Mesenchymal stem cell (in vitro differentiated cells and primary cell): ENCODE measurements at regions not wholly inside any gene's neighbourhood (a gene's known extent, or its start where the extent isn't known, plus 50 kb on each side); places are given as distances from the start of the nearest gene placed in this dataset.
"Not testable (repeated sequence)": the region's sequence is repeated elsewhere in the genome, so short reads cannot be mapped to it uniquely, and the experiment has no call there.

Source experiments
- DNase-seq: peaks from one replicate; pipeline ENCODE4 v3.0.0-alpha.2; 2013
- H2AFZ ChIP-seq: one replicate; pipeline ENCODE4 v1.6.1; 2013; ENCODE audit warnings: low read depth, mild to moderate bottlenecking, control low read depth, inconsistent platforms, low read length, moderate library complexity
- H2AK5ac ChIP-seq: 2 replicates; pipeline ENCODE4 v1.6.1; 2013; ENCODE audit warnings: low read length, moderate library complexity, mild to moderate bottlenecking, inconsistent platforms; ENCODE audit not compliant: severe bottlenecking
- H2BK120ac ChIP-seq: one replicate; pipeline ENCODE4 v1.6.1; 2013; ENCODE audit warnings: low read depth, mild to moderate bottlenecking, inconsistent platforms, low read length, moderate library complexity
- H2BK12ac ChIP-seq, 2 experiments: one replicate each; pipeline ENCODE4 v1.6.1; 2013; ENCODE audit warnings: inconsistent platforms in 2 of 2, low read length in 2 of 2, mild to moderate bottlenecking in 2 of 2, moderate library complexity in 2 of 2, control low read depth in 1 of 2
- H2BK15ac ChIP-seq: one replicate; pipeline ENCODE4 v1.6.1; 2013; ENCODE audit warnings: mild to moderate bottlenecking, low read depth, inconsistent platforms; ENCODE audit not compliant: poor library complexity, severe bottlenecking
- H2BK5ac ChIP-seq: 2 replicates; pipeline ENCODE4 v1.6.1; 2013; ENCODE audit warnings: low read depth, mild to moderate bottlenecking, low read length, control low read depth, inconsistent platforms; ENCODE audit not compliant: poor library complexity, severe bottlenecking
- H3K14ac ChIP-seq, 2 experiments: one replicate each; pipeline ENCODE4 v1.6.1; 2013; ENCODE audit warnings: inconsistent platforms in 2 of 2, low read length in 2 of 2, control low read depth in 1 of 2, mild to moderate bottlenecking in 1 of 2, moderate library complexity in 1 of 2
- H3K18ac ChIP-seq, 2 experiments: one replicate each; pipeline ENCODE4 v1.6.1; 2013; ENCODE audit warnings: inconsistent platforms in 2 of 2, low read length in 2 of 2, control low read depth in 1 of 2, low read depth in 1 of 2, mild to moderate bottlenecking in 1 of 2
- H3K23ac ChIP-seq, 2 experiments: one replicate each; pipeline ENCODE4 v1.6.1; 2013; ENCODE audit warnings: inconsistent platforms in 2 of 2, low read length in 2 of 2, mild to moderate bottlenecking in 2 of 2, moderate library complexity in 2 of 2, control low read depth in 1 of 2
- H3K27ac ChIP-seq: 2 replicates; pipeline ENCODE4 v1.5.1; 2013; ENCODE audit warnings: mild to moderate bottlenecking, moderate library complexity, low read length, control low read depth, inconsistent platforms; ENCODE audit not compliant: poor library complexity, severe bottlenecking
- H3K27me3 ChIP-seq, 2 experiments: 2 replicates each; pipeline versions ENCODE4 v1.6.1 to v1.7.0; 2013; ENCODE audit warnings: low read length in 2 of 2, mild to moderate bottlenecking in 2 of 2, moderate library complexity in 2 of 2, control low read depth in 1 of 2, inconsistent platforms in 1 of 2; ENCODE audit not compliant: control insufficient read depth in 1 of 2, insufficient read depth in 1 of 2
- H3K36me3 ChIP-seq, 2 experiments: 2 replicates each; pipeline versions ENCODE4 v1.6.1 to v1.7.0; 2013; ENCODE audit warnings: low read length in 2 of 2, control low read depth in 1 of 2, inconsistent platforms in 1 of 2, low read depth in 1 of 2, mild to moderate bottlenecking in 1 of 2; ENCODE audit not compliant: insufficient read depth in 2 of 2, control insufficient read depth in 1 of 2
- H3K4ac ChIP-seq, 2 experiments: one replicate each; pipeline ENCODE4 v1.6.1; 2013; ENCODE audit warnings: inconsistent platforms in 2 of 2, low read length in 2 of 2, mild to moderate bottlenecking in 2 of 2, moderate library complexity in 2 of 2, control low read depth in 1 of 2, low read depth in 1 of 2
- H3K4me1 ChIP-seq: 2 replicates; pipeline ENCODE4 v1.6.1; 2013; ENCODE audit warnings: low read depth, low read length, control low read depth; ENCODE audit not compliant: control insufficient read depth, insufficient read depth
- H3K4me2 ChIP-seq: 2 replicates; pipeline ENCODE4 v1.6.1; 2013; ENCODE audit warnings: low read length, mild to moderate bottlenecking, inconsistent platforms; ENCODE audit not compliant: poor library complexity, severe bottlenecking
- H3K4me3 ChIP-seq, 2 experiments: 2 replicates each; pipeline versions ENCODE4 v1.5.1 to v1.7.0; 2013; ENCODE audit warnings: low read length in 2 of 2, mild to moderate bottlenecking in 2 of 2, control low read depth in 1 of 2, low read depth in 1 of 2; ENCODE audit not compliant: insufficient read depth in 1 of 2
- H3K79me1 ChIP-seq: replicated peaks from 2 replicates; pipeline ENCODE4 v1.6.1; 2013; ENCODE audit warnings: mild to moderate bottlenecking, control low read depth, low read length, inconsistent platforms; ENCODE audit not compliant: poor library complexity, severe bottlenecking
- H3K9ac ChIP-seq: 2 replicates; pipeline ENCODE4 v1.7.0; 2013; ENCODE audit warnings: mild to moderate bottlenecking, low read length, moderate library complexity
- H3K9me3 ChIP-seq: 2 replicates; pipeline ENCODE4 v1.7.0; 2013; ENCODE audit warnings: mild to moderate bottlenecking, low read length; ENCODE audit not compliant: control insufficient read depth
- H4K8ac ChIP-seq: one replicate; pipeline ENCODE4 v1.6.1; 2013; ENCODE audit warnings: inconsistent platforms, mild to moderate bottlenecking, low read length, moderate library complexity
- H4K91ac ChIP-seq: one replicate; pipeline ENCODE4 v1.6.1; 2013; ENCODE audit warnings: mild to moderate bottlenecking, low read length, inconsistent platforms
- WGBS: methylation state at CpG from one replicate; pipeline ENCODE4 v1.1.7; 2013; ENCODE audit warnings: mixed read lengths; 5-methylcytosine and 5-hydroxymethylcytosine counted together

- H2AK5ac ChIP-seq = no peak overlapping the region
- H2BK15ac ChIP-seq = peak overlapping the region; percentile 98
- H3K27ac ChIP-seq = no peak overlapping the region
- H3K27me3 ChIP-seq = no peaks in the 10 kb centered on the region
- no peak overlapping the region for H3K4me2 ChIP-seq
- H3K9ac ChIP-seq = no peak overlapping the region
- no peaks in the 10 kb centered on the region for H3K36me3 ChIP-seq
- DNase-seq = peak; percentile 80
- peak overlapping the region in 1 of 2 experiments; percentile 47 for H3K18ac ChIP-seq
- no peak overlapping the region for H2BK120ac ChIP-seq
- no peak overlapping the region for H3K14ac ChIP-seq
- no peak overlapping the region for H3K4me3 ChIP-seq
- peak overlapping the region in 1 of 2 experiments; percentile 71 for H2BK12ac ChIP-seq
- no peaks in the 10 kb centered on the region for H3K79me1 ChIP-seq
- H3K9me3 ChIP-seq = no peaks in the 10 kb centered on the region
- H3K4ac ChIP-seq = no peak overlapping the region
- 52% methylated on average over 7 of the region's 7 CpGs for WGBS
- H2AFZ ChIP-seq = no peak overlapping the region
- peak overlapping the region; percentile 98 for H4K8ac ChIP-seq
- no peak overlapping the region for H3K23ac ChIP-seq
- H3K4me1 ChIP-seq = peaks cover under 1% of the 10 kb centered on the region
- H4K91ac ChIP-seq = peak overlapping the region; percentile 80
- no peak overlapping the region for H2BK5ac ChIP-seq
Observed at GRCh38 chr3:188021502-188022040, 132.4 kb upstream of the LPP start.

- H2AK5ac ChIP-seq, H3K9me3 ChIP-seq, H3K9ac ChIP-seq, H2BK15ac ChIP-seq, H4K8ac ChIP-seq, H4K91ac ChIP-seq, H2BK12ac ChIP-seq, H2BK5ac ChIP-seq, DNase-seq, H3K18ac ChIP-seq, H2BK120ac ChIP-seq, H3K14ac ChIP-seq, H3K27me3 ChIP-seq, H3K4me3 ChIP-seq, H3K36me3 ChIP-seq, H3K27ac ChIP-seq, H3K23ac ChIP-seq, H3K4me2 ChIP-seq, H3K4me1 ChIP-seq, H2AFZ ChIP-seq, H3K79me1 ChIP-seq, H3K4ac ChIP-seq: not testable (repeated sequence)
- 100% methylated on average over 4 of the region's 4 CpGs for WGBS
Observed at GRCh38 chr3:188022902-188023301, 131.1 kb upstream of the LPP start.

- 94% methylated on average over 6 of the region's 6 CpGs for WGBS
- no peak overlapping the region for H3K4me2 ChIP-seq
Observed at GRCh38 chr3:188025555-188025954, 128.4 kb upstream of the LPP start.

GRCh38 chr3:188026191-188026968 lies 127.6 kb upstream of the LPP start:
- no peak overlapping the region for H2AFZ ChIP-seq
- no peak overlapping the region for H3K9ac ChIP-seq
- H3K4me1 ChIP-seq = peaks cover 2% of the 10 kb centered on the region
- H2BK15ac ChIP-seq = no peak overlapping the region
- no peak overlapping the region for H4K91ac ChIP-seq
- no peaks in the 10 kb centered on the region for H3K36me3 ChIP-seq
- no peak overlapping the region for H4K8ac ChIP-seq
- no peak overlapping the region for H3K4me2 ChIP-seq
- H3K4me3 ChIP-seq = no peak overlapping the region
- H2BK120ac ChIP-seq = no peak overlapping the region
- no peak for DNase-seq
- H2BK5ac ChIP-seq = no peak overlapping the region
- 89% methylated on average over 3 of the region's 3 CpGs for WGBS
- H3K18ac ChIP-seq = no peak overlapping the region
- no peak overlapping the region for H3K27ac ChIP-seq
- no peak overlapping the region for H2AK5ac ChIP-seq
- no peak overlapping the region for H3K23ac ChIP-seq
- H3K14ac ChIP-seq = no peak overlapping the region
- H3K4ac ChIP-seq = no peak overlapping the region
- no peaks in the 10 kb centered on the region for H3K9me3 ChIP-seq
- no peaks in the 10 kb centered on the region for H3K79me1 ChIP-seq
- no peaks in the 10 kb centered on the region for H3K27me3 ChIP-seq
- H2BK12ac ChIP-seq = no peak overlapping the region

More at GRCh38 chr3:188025555-188025954, 128.4 kb upstream of the LPP start:
- Histone ChIP-seq H3K23ac (no peak overlapping the region), H3K14ac (no peak overlapping the region), H2BK120ac (no peak overlapping the region), H3K36me3 (no peaks in the 10 kb centered on the region), H2AFZ (no peak overlapping the region), H3K79me1 (no peaks in the 10 kb centered on the region), H2BK5ac (no peak overlapping the region), H3K27me3 (no peaks in the 10 kb centered on the region), H2BK12ac (no peak overlapping the region), H3K18ac (no peak overlapping the region), H3K9me3 (no peaks in the 10 kb centered on the region), H3K4me1 (peaks cover 2% of the 10 kb centered on the region), H4K8ac (no peak overlapping the region), H2AK5ac (no peak overlapping the region), H3K4ac (no peak overlapping the region), H4K91ac (no peak overlapping the region), H3K4me3 (no peak overlapping the region), H2BK15ac (no peak overlapping the region), H3K27ac (no peak overlapping the region), H3K9ac (no peak overlapping the region)
- DNase-seq = no peak
